ENCODE measurements at regions not wholly inside any gene's neighbourhood (a gene's known extent, or its start where the extent isn't known, plus 50 kb on each side); places are given as distances from the start of the nearest gene placed in this dataset.

GRCh38 chrX:57848857-57849256 is 61.4 kb downstream of the ZXDA start:
- Histone ChIP-seq H3K36me3 (no peaks in the 10 kb centered on the region), H3K27ac (no peak overlapping the region), H3K9me3 (peaks cover 16 to 36% of the 10 kb centered on the region in 2 donors), H3K4me1 (no peaks in the 10 kb centered on the region), H3K27me3 (peaks cover 0 to 6% of the 10 kb centered on the region in 2 donors), H3K4me3 (no peak overlapping the region)
- TF ChIP-seq POLR2AphosphoS5 (IDR thresholded peaks at IDR 0.05) (no peak), CTCF (IDR thresholded peaks at IDR 0.05) (no peak), POLR2A (IDR thresholded peaks at IDR 0.05) (no peak)
- no peak for DNase-seq (ENCODE audit: low spot score in 2 of 2)
- intact Hi-C loops (cut with DNase I; ENCODE audit: low total_unique reads) = no loop called here

DNA sequence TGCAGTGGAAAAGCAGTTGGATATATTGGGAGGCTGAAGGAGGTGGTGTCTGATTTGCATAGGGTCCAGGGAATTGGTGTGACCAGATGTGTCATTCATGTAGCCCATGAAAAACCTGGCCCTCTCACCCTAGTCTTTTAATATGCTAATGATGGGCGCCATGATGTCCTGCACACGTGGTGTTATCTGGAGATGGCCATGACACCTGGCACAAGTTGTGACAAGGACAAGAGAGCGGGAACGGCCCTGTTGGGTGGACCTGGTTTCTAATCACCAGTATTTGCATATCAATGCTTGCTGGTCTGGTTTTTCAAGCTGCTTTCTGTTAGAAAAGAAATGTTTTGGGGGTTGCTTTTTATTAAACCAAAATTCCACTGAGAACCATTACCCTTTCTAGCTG is 87.4 kb downstream of the ZXDA start:
- no peak for DNase-seq (ENCODE audit: low spot score in 2 of 2)
- Histone ChIP-seq H3K4me1 (no peaks in the 10 kb centered on the region), H3K9me3 (no peaks in the 10 kb centered on the region), H3K27me3 (peaks cover 0 to 7% of the 10 kb centered on the region in 2 donors), H3K36me3 (no peaks in the 10 kb centered on the region), H3K27ac (no peak overlapping the region), H3K4me3 (no peak overlapping the region)
- intact Hi-C loops (cut with DNase I; ENCODE audit: low total_unique reads) = no loop called here
- no peak for TF ChIP-seq CTCF (IDR thresholded peaks at IDR 0.05)
- TF ChIP-seq POLR2AphosphoS5 (IDR thresholded peaks at IDR 0.05) = no peak
- no peak for TF ChIP-seq POLR2A (IDR thresholded peaks at IDR 0.05)

GRCh38 chrX:57822398-57822797 is 87.9 kb downstream of the ZXDA start:
- H3K27ac ChIP-seq = no peak overlapping the region
- no peaks in the 10 kb centered on the region for H3K36me3 ChIP-seq
- DNase-seq (ENCODE audit: low spot score in 2 of 2) = no peak
- H3K4me1 ChIP-seq = no peaks in the 10 kb centered on the region
- TF ChIP-seq POLR2AphosphoS5 (IDR thresholded peaks at IDR 0.05) (no peak), POLR2A (IDR thresholded peaks at IDR 0.05) (no peak), CTCF (IDR thresholded peaks at IDR 0.05) (no peak)
- intact Hi-C loops (cut with DNase I; ENCODE audit: low total_unique reads) = no loop called here
- H3K27me3 ChIP-seq = peaks cover 0 to 7% of the 10 kb centered on the region in 2 donors
- peak overlapping the region in 2 of 3 donors; percentile 15 to 36 for H3K4me3 ChIP-seq
- no peaks in the 10 kb centered on the region for H3K9me3 ChIP-seq

DNA sequence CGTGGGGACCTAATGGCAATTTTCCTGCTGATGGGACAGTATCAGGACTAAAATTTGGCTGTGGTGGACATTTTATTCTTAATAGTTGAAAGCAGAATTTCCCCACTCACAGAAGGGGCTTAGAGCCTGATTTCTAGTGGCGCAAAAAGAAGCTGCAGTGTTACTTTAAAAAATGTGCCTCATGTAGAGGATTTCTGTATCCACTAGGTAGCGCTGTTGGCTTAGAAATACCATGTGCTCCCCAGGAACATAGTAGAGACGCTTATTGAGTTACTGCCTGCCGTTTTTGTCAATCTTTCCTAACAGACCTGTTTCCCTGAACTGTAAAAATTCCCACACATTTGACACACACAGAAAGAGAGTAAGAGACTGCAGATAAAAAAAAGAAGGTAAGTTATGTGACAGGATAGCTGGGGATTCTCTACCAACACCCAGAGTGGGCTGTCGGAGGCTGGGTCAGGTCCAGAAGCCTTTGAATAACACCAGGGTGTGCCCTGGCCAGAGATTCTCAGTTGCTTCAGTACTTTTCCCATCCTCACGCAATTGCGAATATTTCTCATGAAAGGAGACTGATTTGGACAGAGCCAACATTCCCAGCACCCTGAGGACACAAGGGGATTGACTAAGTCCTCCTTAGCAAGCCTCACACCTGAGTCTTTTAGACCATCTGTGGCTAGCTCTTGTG is 88.4 kb downstream of the ZXDA start:
- intact Hi-C loops (cut with DNase I; ENCODE audit: low total_unique reads) = no loop called here
- Histone ChIP-seq H3K27me3 (peaks cover 0 to 7% of the 10 kb centered on the region in 2 donors), H3K27ac (no peak overlapping the region), H3K4me1 (no peaks in the 10 kb centered on the region), H3K9me3 (no peaks in the 10 kb centered on the region), H3K4me3 (peak overlapping the region in 2 of 3 donors; percentile 15 to 36), H3K36me3 (no peaks in the 10 kb centered on the region)
- peak in 2 of 3 donors; percentile 65 to 67 for TF ChIP-seq CTCF (IDR thresholded peaks at IDR 0.05)
- no peak for TF ChIP-seq POLR2AphosphoS5 (IDR thresholded peaks at IDR 0.05)
- peak in 1 of 2 donors; percentile 17 for DNase-seq (ENCODE audit: low spot score in 2 of 2)

- Histone ChIP-seq H3K27me3 (peaks cover 0 to 18% of the 10 kb centered on the region in 2 donors), H3K36me3 (no peaks in the 10 kb centered on the region), H3K9me3 (peaks cover 7 to 8% of the 10 kb centered on the region in 2 donors), H3K27ac (no peak overlapping the region), H3K4me3 (no peak overlapping the region), H3K4me1 (no peaks in the 10 kb centered on the region)
- DNase-seq (ENCODE audit: low spot score in 2 of 2) = no peak
- TF ChIP-seq CTCF (IDR thresholded peaks at IDR 0.05) = no peak
- no peak for TF ChIP-seq POLR2AphosphoS5 (IDR thresholded peaks at IDR 0.05)
- TF ChIP-seq POLR2A (IDR thresholded peaks at IDR 0.05) = no peak
- intact Hi-C loops (cut with DNase I; ENCODE audit: low total_unique reads) = no loop called here
Measured at GRCh38 chrX:57817302-57817701, 93.0 kb downstream of the ZXDA start.
